Esophagus muscularis mucosa (tissue), 4 donors: ENCODE measurements at regions not wholly inside any gene's neighbourhood (a gene's known extent, or its start where the extent isn't known, plus 50 kb on each side); places are given as distances from the start of the nearest gene placed in this dataset.

Source experiments
- DNase-seq: peaks from one replicate; pipeline ENCODE4 v3.0.0-alpha.2; 2017; ENCODE audit errors: extremely low spot score
- H3K27ac ChIP-seq, 4 donors: fragments of 200-600 bp; sonication (generic); replicated peaks in 1 of 4; 1 replicate in 3 of 4; 2 replicates in 1 of 4; pipeline ENCODE4 v1.5.1; 2016 to 2019; ENCODE audit warnings: mild to moderate bottlenecking in 1 of 4
- H3K27me3 ChIP-seq, 4 donors: fragments of 200-600 bp; sonication (generic); one replicate each; pipeline versions ENCODE4 v1.5.1 to v1.6.0; 2016 to 2019
- H3K36me3 ChIP-seq, 4 donors: fragments of 200-600 bp; sonication (generic); one replicate each; pipeline ENCODE4 v1.5.1; 2016 to 2019
- H3K4me1 ChIP-seq, 4 donors: fragments of 200-600 bp; sonication (generic); one replicate each; pipeline ENCODE4 v1.5.1; 2016 to 2019
- H3K4me3 ChIP-seq, 4 donors: fragments of 200-600 bp; sonication (generic); 1 replicate in 2 of 4; 2 replicates in 2 of 4; pipeline ENCODE4 v1.5.1; 2016 to 2019; ENCODE audit warnings: mild to moderate bottlenecking in 4 of 4, moderate library complexity in 1 of 4
- H3K9me3 ChIP-seq, 4 donors: fragments of 200-600 bp; sonication (generic); 1 replicate in 3 of 4; 2 replicates in 1 of 4; pipeline ENCODE4 v1.5.1; 2016 to 2019
- EP300 ChIP-seq: sonication (generic); formaldehyde crosslinking; IDR thresholded peaks from one replicate; pipeline ENCODE4 v1.6.1; 2017; ENCODE audit warnings: antibody characterized with exemption
- POLR2A ChIP-seq: fragments of 450-650 bp; IDR thresholded peaks from one replicate; pipeline ENCODE4 v1.6.1; 2017; ENCODE audit warnings: antibody characterized with exemption, moderate library complexity, mild to moderate bottlenecking, low read depth
- POLR2AphosphoS5 ChIP-seq, 2 donors: sonication (generic); formaldehyde crosslinking; IDR thresholded peaks; one replicate each; pipeline ENCODE4 v1.6.1; 2017; ENCODE audit warnings: antibody characterized with exemption in 2 of 2
- WGBS: methylation state at CpG from one replicate; pipeline ENCODE4 v1.1.5; 2018; 5-methylcytosine and 5-hydroxymethylcytosine counted together
- intact Hi-C: fragments of 100-400 bp; cut with DNase I; formaldehyde crosslinking; loops from one replicate; pipeline ENCODE4 v1.15.1; 2023
- TF ChIP-seq, protein P1 (sequence below), 3 experiments: fragments of 200-600 bp in 2 of 3; fragments of 450-650 bp in 1 of 3; sonication (generic) in 2 of 3; IDR thresholded peaks; one replicate each; pipeline ENCODE4 v1.5.1; 2017 to 2019; ENCODE audit warnings: antibody characterized with exemption in 3 of 3, mild to moderate bottlenecking in 2 of 3, moderate library complexity in 1 of 3

DNA sequence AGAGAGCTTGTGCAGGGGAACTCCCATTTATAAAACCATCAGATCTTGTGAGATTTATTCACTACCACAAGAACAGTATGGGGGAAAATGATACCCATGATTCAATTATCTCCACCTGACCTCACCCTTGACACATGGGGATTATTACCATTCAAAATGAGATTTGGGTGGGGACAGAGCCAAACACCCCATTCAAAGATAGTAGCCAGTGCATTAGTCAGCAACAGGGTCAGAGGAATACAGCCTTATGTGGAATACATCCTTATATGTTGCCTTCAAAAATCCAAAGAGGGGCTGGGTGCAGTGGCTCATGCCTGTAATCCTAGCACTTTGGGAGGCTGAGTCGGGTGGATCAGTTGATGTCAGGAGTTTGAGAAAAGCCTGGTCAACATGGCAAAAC, 563.2 kb downstream of the CCDC171 start:
- H3K9me3 ChIP-seq: no peaks in the 10 kb centered on the region
- intact Hi-C loops: no loop called here
- DNase-seq: no peak
- H3K4me1 ChIP-seq: no peaks in the 10 kb centered on the region
- WGBS: 100% methylated on average over 1 of the region's 1 CpG
- no peaks in the 10 kb centered on the region for H3K27me3 ChIP-seq
- no peak overlapping the region for H3K27ac ChIP-seq
- no peak overlapping the region for H3K4me3 ChIP-seq
- no peaks in the 10 kb centered on the region for H3K36me3 ChIP-seq
- no peak for TF ChIP-seq POLR2AphosphoS5 (IDR thresholded peaks at IDR 0.05)
- no peak for TF ChIP-seq EP300
- no peak for TF ChIP-seq POLR2A
- TF ChIP-seq, protein P1, sequence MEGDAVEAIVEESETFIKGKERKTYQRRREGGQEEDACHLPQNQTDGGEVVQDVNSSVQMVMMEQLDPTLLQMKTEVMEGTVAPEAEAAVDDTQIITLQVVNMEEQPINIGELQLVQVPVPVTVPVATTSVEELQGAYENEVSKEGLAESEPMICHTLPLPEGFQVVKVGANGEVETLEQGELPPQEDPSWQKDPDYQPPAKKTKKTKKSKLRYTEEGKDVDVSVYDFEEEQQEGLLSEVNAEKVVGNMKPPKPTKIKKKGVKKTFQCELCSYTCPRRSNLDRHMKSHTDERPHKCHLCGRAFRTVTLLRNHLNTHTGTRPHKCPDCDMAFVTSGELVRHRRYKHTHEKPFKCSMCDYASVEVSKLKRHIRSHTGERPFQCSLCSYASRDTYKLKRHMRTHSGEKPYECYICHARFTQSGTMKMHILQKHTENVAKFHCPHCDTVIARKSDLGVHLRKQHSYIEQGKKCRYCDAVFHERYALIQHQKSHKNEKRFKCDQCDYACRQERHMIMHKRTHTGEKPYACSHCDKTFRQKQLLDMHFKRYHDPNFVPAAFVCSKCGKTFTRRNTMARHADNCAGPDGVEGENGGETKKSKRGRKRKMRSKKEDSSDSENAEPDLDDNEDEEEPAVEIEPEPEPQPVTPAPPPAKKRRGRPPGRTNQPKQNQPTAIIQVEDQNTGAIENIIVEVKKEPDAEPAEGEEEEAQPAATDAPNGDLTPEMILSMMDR (IDR thresholded peaks at IDR 0.05): no peak

DNA sequence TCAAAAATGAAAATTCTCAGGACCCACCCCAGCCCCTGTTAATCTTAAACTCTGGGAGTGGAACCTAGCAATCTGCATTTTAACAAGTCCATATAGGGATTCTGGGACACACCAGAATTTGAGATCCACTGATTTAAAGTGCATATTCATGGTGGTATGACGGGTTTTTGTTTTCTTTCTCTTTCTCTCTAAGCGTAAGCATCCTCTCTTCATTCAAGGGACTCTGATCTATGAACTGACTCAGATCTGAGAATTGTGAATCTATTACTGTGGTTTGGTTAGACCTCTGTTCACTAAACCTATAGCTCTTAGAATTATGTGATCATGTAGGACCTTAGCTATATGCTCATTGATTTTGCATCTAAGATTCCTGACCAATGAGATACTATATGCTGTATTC, 565.2 kb downstream of the CCDC171 start:
- Histone ChIP-seq H3K9me3 (no peaks in the 10 kb centered on the region), H3K36me3 (no peaks in the 10 kb centered on the region), H3K27me3 (no peaks in the 10 kb centered on the region), H3K4me3 (no peak overlapping the region), H3K4me1 (no peaks in the 10 kb centered on the region), H3K27ac (no peak overlapping the region)
- DNase-seq: no peak
- intact Hi-C loops: no loop called here
- WGBS: 98% methylated on average over 2 of the region's 2 CpGs
- TF ChIP-seq, protein P1 (IDR thresholded peaks at IDR 0.05): no peak
- no peak for TF ChIP-seq EP300
- TF ChIP-seq POLR2AphosphoS5 (IDR thresholded peaks at IDR 0.05): no peak
- no peak for TF ChIP-seq POLR2A

DNA sequence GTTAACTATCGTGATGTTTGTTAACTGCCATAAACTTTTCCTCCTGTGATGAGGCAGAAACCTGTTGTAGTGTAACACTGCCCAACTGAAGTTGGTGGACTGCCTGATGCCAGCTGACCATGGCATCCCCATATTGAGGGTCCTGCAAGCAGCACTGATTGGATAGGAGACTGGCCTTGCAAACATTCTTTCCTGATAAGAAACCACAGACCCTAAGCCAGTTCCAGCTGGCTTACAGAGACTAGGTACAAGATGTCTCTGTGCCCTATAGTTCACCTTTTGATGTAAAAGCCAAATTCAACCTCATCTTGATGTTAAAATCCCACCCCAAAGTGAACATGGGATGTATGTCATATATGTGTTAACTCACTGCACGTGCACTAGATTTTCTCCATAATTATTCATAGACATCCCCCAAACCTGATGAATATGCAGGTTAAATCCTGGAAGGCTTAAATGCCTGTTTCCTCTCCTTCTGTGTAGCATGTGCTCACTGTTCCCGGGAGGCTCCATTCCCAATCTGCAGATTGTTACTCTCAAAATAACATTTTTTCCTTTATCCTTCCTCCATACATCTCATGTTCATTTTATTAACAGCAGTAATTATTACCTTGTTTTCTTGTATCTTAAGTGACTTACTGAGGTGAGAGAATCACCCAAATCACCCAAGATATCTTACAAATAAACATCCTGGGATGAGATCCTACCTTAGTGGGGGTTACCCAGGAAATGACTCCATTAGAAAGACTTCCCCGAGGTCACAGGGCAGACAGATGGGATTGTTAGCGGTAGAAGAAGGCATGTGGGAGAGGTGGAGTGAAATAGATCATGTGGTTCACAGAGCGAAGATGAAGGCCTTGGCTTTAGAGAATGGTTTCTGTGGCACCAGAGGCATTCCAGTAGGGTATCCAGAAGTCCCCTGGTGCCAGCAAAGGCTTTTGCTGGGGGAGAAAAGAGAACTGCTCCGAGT, 566.7 kb downstream of the CCDC171 start:
- no peaks in the 10 kb centered on the region for H3K27me3 ChIP-seq
- no peaks in the 10 kb centered on the region for H3K4me1 ChIP-seq
- no peak for DNase-seq
- no peak overlapping the region for H3K27ac ChIP-seq
- H3K9me3 ChIP-seq: no peaks in the 10 kb centered on the region
- H3K4me3 ChIP-seq: no peak overlapping the region
- H3K36me3 ChIP-seq: no peaks in the 10 kb centered on the region
- TF ChIP-seq POLR2A (no peak), POLR2AphosphoS5 (IDR thresholded peaks at IDR 0.05) (no peak), EP300 (no peak)
- TF ChIP-seq, protein P1 (IDR thresholded peaks at IDR 0.05): no peak
- WGBS: 79% methylated on average over 7 of the region's 7 CpGs
- intact Hi-C loops: no loop called here

DNA sequence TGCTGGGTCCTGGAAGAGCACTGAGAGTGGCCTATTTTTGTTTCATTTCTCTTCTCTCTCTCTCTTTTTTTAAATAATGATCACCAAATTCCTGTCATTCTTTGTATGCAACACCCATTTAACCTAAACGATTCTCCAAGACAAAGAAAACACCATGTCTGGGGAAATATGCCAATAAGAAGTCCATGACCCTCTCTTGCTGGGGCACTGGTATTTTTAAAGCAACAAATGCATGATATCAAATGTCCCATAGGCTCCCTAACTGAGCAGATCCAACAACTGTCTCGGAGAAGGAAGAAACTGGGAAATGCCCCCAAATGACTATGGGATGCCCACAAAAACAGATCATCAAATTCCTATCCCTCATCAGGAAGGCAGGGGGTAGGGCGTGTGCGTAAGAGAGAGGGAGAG, 567.4 kb downstream of the CCDC171 start:
- intact Hi-C loops: no loop called here
- 72% methylated on average over 4 of the region's 4 CpGs for WGBS
- H3K4me1 ChIP-seq: no peaks in the 10 kb centered on the region
- DNase-seq: no peak
- no peaks in the 10 kb centered on the region for H3K27me3 ChIP-seq
- no peaks in the 10 kb centered on the region for H3K36me3 ChIP-seq
- no peak overlapping the region for H3K27ac ChIP-seq
- no peak overlapping the region for H3K4me3 ChIP-seq
- TF ChIP-seq POLR2AphosphoS5 (IDR thresholded peaks at IDR 0.05) (no peak), POLR2A (no peak), EP300 (no peak)
- TF ChIP-seq, protein P1 (IDR thresholded peaks at IDR 0.05): no peak
- H3K9me3 ChIP-seq: no peaks in the 10 kb centered on the region

DNA sequence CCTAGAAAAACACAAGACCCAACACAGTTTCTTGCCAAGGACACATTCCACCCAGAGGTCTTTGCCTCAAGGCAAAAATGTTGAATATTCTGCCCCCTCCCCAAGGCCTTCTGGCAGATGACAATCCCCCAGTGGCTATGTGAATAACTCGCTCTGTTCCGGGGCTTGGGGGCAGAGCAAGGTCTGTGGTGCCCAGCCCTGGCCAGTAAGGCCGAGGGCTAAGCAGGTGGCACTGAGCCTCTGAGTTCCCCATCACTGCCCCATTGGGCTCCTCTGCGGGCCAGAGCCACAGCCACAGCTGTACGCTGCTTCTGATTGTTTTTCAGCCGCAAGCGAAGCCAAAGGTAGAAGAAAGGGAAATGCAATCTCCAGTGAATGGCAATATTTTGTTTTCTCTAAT, 567.9 kb downstream of the CCDC171 start:
- Histone ChIP-seq H3K36me3 (no peaks in the 10 kb centered on the region), H3K4me3 (no peak overlapping the region), H3K9me3 (no peaks in the 10 kb centered on the region), H3K27ac (no peak overlapping the region), H3K27me3 (no peaks in the 10 kb centered on the region), H3K4me1 (no peaks in the 10 kb centered on the region)
- DNase-seq: no peak
- intact Hi-C loops: no loop called here
- 90% methylated on average over 7 of the region's 7 CpGs for WGBS
- no peak for TF ChIP-seq POLR2AphosphoS5 (IDR thresholded peaks at IDR 0.05)
